Activated CD4-positive, alpha-beta T cell treated with anti-CD3 and anti-CD28 coated beads for 36 hours (primary cell): ENCODE measurements at regions not wholly inside any gene's neighbourhood (a gene's known extent, or its start where the extent isn't known, plus 50 kb on each side); places are given as distances from the start of the nearest gene placed in this dataset.

ENCODE experiments used
- ATAC-seq: fragments of 200-7000 bp; cut with Tn5 transposase; one replicate; pipeline ENCODE4 v1.10.0; 2021; ENCODE audit warnings: mild to moderate bottlenecking, moderate library complexity
- CTCF ChIA-PET: fragments of 350-600 bp; sonication (Branson Sonifier 250); formaldehyde crosslinking; loops from one replicate; lab custom pipeline; 2021; ENCODE audit warnings: antibody characterized with exemption; lab: Charles Lee
- POLR2A ChIA-PET: fragments of 350-600 bp; sonication (Branson Sonifier 250); formaldehyde crosslinking; loops from one replicate; lab custom pipeline; 2021; ENCODE audit warnings: antibody characterized with exemption, inconsistent platforms; lab: Charles Lee
- DNase-seq: peaks from one replicate; pipeline ENCODE4 v3.0.0-alpha.2; 2020
- H3K27ac Mint-ChIP-seq: one replicate; pipeline ENCODE4 v1.8.0; 2021; ENCODE audit warnings: mixed read lengths
- H3K27me3 Mint-ChIP-seq: one replicate; pipeline ENCODE4 v1.8.0; 2021; ENCODE audit warnings: mixed read lengths
- H3K36me3 Mint-ChIP-seq: one replicate; pipeline ENCODE4 v1.8.0; 2021; ENCODE audit warnings: low read depth, mixed read lengths
- H3K4me1 Mint-ChIP-seq: one replicate; pipeline ENCODE4 v1.8.0; 2021; ENCODE audit warnings: mixed read lengths
- H3K4me3 Mint-ChIP-seq: one replicate; pipeline ENCODE4 v1.8.0; 2021; ENCODE audit warnings: mild to moderate bottlenecking, moderate library complexity, mixed read lengths
- H3K9me3 Mint-ChIP-seq: one replicate; pipeline ENCODE4 v1.8.0; 2021; ENCODE audit warnings: low read depth, mixed read lengths
- intact Hi-C, 2 experiments: fragments of 100-400 bp; cut with DNase I in 1 of 2; cut with micrococcal nuclease in 1 of 2; formaldehyde crosslinking; loops; one replicate each; pipeline versions ENCODE4 v1.14.2 to v1.15.1; 2022 to 2024; cut with DNase I, micrococcal nuclease

DNA sequence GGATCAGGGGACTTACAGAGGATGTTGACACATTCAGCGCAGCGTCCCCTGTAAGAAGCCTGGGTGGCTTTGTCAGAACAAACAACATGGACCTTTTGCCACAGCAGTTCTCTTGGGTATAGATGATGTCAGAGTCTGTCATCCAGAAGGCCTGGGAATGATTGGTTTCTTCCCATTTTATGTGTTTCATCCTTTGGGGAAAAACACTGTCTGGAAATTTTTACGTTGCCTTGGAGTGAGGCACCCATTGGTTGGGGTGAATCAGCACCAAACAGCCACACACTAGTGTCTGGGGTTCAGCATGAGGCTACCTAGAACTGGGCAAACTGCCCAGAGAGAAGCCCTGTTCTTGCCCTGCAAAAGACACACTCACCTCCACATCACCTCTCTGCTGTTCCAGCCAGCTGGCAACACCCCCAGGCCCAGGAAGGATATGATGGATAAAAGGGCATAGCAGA lies 123.0 kb downstream of the FAM43A start:
- Mint-ChIP-seq H3K4me1 (no peaks in the 10 kb centered on the region), H3K27me3 (peaks cover 14% of the 10 kb centered on the region), H3K27ac (no peak overlapping the region), H3K36me3 (no peaks in the 10 kb centered on the region), H3K9me3 (no peaks in the 10 kb centered on the region), H3K4me3 (no peak overlapping the region)
- no peak for ATAC-seq
- ChIA-PET CTCF (interaction anchor here (0.9 kb wide), 1 partner anchor 126 kb away, joined by 3 read pairs; no protein-coding TSS in a partner anchor), POLR2A (no interaction called here)
- intact Hi-C loops: no loop called here
- DNase-seq: no peak

DNA sequence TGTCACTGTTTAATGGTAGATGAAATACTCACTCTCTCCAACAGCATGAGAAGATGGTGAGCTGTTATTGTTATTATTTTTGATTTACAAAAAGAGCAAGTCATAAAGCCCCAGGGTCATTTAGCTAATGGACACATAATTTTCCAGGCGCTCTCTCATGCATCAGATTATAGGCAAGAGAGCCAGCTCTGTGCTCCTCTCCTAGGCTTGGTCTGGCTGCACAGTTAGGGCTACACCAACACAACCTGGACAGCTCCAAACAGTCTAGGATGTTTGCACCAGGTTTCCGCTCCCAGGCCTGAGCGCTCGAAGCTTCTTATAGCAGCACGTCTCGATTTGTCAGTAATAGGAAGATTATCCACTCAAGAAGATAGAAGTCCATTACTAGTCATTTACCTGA lies 123.7 kb downstream of the FAM43A start:
- H3K4me1 Mint-ChIP-seq: no peaks in the 10 kb centered on the region
- no peak overlapping the region for H3K27ac Mint-ChIP-seq
- peaks cover 14% of the 10 kb centered on the region for H3K27me3 Mint-ChIP-seq
- no peaks in the 10 kb centered on the region for H3K9me3 Mint-ChIP-seq
- ChIA-PET POLR2A (no interaction called here), CTCF (interaction anchor here (0.9 kb wide), 1 partner anchor 127 kb away, joined by 3 read pairs; no protein-coding TSS in a partner anchor)
- H3K4me3 Mint-ChIP-seq: no peak overlapping the region
- intact Hi-C loops: no loop called here
- no peaks in the 10 kb centered on the region for H3K36me3 Mint-ChIP-seq
- DNase-seq (no peak), ATAC-seq (no peak)

DNA sequence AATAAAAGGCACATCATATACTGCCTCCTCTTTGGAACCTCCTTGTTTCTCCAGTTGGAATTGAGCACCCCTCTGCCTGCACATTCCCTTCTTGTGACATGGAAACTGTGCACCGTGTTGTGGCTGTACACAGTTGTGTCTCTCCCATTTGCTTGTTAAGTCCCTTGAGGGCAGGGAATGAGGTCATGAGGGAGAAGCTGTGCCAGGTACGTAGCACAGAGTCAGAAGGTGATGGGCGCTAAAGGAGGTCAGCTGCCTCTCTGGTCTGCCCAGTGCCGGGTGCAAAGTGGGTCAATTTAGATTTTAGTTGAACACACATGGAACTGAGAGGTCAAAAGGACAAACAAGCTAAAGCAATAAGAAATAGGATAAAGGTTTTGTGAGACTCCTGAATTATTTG lies 124.4 kb downstream of the FAM43A start:
- CTCF ChIA-PET: interaction anchor here (0.8 kb wide), 1 partner anchor 138 kb away, joined by 4 read pairs; the partner anchor contains the start of gene LSG1
- no peaks in the 10 kb centered on the region for H3K9me3 Mint-ChIP-seq
- ATAC-seq: no peak
- no peak for DNase-seq
- intact Hi-C loops: no loop called here
- no peak overlapping the region for H3K4me3 Mint-ChIP-seq
- POLR2A ChIA-PET: no interaction called here
- H3K36me3 Mint-ChIP-seq: no peaks in the 10 kb centered on the region
- no peak overlapping the region for H3K27ac Mint-ChIP-seq
- H3K27me3 Mint-ChIP-seq: peaks cover 12% of the 10 kb centered on the region
- H3K4me1 Mint-ChIP-seq: no peaks in the 10 kb centered on the region

DNA sequence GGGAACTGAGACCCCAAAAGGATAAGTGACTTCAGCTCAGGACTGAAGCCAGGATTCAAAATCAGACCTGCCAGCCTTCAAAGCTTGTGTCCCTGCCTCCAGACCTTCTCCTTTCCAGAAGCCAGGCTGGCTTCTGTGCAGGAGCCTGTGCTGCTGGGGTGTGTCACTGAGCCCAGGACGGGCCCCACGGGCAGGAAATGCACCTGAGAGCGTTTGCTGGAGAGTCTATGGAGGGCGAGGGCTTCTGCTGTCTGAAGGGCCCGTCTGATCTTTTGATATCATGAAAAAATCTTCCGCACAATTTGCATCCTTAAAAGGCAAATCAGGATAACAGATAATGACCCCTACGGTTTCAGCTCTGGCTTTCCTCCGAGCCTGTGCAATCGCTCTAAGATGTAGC lies 125.4 kb downstream of the FAM43A start:
- DNase-seq (no peak), ATAC-seq (no peak)
- intact Hi-C loops: no loop called here
- H3K27me3 Mint-ChIP-seq: peaks cover 8% of the 10 kb centered on the region
- H3K4me3 Mint-ChIP-seq: no peak overlapping the region
- H3K9me3 Mint-ChIP-seq: no peaks in the 10 kb centered on the region
- ChIA-PET POLR2A (no interaction called here), CTCF (interaction anchor here (0.8 kb wide), 1 partner anchor 139 kb away, joined by 4 read pairs; the partner anchor contains the start of gene LSG1)
- H3K27ac Mint-ChIP-seq: no peak overlapping the region
- H3K36me3 Mint-ChIP-seq: no peaks in the 10 kb centered on the region
- H3K4me1 Mint-ChIP-seq: no peaks in the 10 kb centered on the region

DNA sequence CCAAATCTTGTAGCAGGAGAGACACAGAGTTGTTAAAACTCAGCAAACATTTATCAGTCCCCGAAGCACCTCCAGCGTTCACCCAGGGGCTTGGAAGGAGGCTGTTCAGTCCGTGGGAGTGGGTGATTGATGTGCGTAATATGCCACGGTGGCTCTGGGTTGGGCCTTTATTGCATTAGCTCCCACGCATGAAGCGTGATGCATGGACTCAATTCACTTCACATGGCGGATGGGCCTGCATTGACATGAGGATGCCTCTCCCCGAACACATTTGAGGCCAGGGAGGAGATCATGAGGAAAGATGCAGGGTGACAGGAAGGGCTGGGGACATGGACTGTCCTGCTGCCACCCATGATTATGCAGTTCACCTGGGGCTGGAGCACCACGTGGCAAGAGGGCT lies 126.5 kb downstream of the FAM43A start:
- Mint-ChIP-seq H3K27ac (no peak overlapping the region), H3K9me3 (no peaks in the 10 kb centered on the region), H3K4me1 (no peaks in the 10 kb centered on the region), H3K36me3 (no peaks in the 10 kb centered on the region), H3K27me3 (peaks cover 4% of the 10 kb centered on the region), H3K4me3 (no peak overlapping the region)
- ChIA-PET POLR2A (no interaction called here), CTCF (no interaction called here)
- no peak for DNase-seq
- intact Hi-C loops: no loop called here
- no peak for ATAC-seq

DNA sequence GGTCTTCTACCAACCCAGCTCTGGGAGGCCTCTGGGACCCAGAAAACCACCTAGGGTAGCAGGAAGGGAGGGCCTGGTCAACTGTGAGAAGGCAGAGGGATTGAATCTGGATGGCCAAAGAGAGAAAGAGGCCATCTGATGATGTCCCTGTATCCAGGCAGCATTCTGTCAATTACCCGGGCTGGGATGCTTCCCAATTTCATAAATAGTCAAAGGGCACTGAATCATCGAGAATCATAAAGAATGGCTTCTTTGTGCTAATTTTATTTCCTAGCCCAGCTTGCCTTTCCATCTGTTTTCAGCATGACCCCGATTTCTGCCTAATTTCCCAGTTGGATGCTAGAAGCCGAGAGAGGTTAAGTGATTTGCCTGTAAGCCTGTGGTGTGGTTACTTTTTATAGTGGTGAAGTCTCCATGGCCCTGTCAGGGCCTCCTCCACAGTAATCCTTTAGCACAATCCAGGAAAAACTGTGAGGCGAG lies 129.2 kb downstream of the FAM43A start:
- ATAC-seq (no peak), DNase-seq (no peak)
- no peaks in the 10 kb centered on the region for H3K4me1 Mint-ChIP-seq
- no peaks in the 10 kb centered on the region for H3K36me3 Mint-ChIP-seq
- peaks cover 4% of the 10 kb centered on the region for H3K27me3 Mint-ChIP-seq
- H3K9me3 Mint-ChIP-seq: no peaks in the 10 kb centered on the region
- intact Hi-C loops: no loop called here
- H3K27ac Mint-ChIP-seq: no peak overlapping the region
- CTCF ChIA-PET: interaction anchor here (1.2 kb wide), 1 partner anchor 15 kb away, joined by 3 read pairs; no protein-coding TSS in a partner anchor
- no peak overlapping the region for H3K4me3 Mint-ChIP-seq
- POLR2A ChIA-PET: interaction anchor here (0.6 kb wide), 1 partner anchor 12 kb away, joined by 6 read pairs; no protein-coding TSS in a partner anchor

DNA sequence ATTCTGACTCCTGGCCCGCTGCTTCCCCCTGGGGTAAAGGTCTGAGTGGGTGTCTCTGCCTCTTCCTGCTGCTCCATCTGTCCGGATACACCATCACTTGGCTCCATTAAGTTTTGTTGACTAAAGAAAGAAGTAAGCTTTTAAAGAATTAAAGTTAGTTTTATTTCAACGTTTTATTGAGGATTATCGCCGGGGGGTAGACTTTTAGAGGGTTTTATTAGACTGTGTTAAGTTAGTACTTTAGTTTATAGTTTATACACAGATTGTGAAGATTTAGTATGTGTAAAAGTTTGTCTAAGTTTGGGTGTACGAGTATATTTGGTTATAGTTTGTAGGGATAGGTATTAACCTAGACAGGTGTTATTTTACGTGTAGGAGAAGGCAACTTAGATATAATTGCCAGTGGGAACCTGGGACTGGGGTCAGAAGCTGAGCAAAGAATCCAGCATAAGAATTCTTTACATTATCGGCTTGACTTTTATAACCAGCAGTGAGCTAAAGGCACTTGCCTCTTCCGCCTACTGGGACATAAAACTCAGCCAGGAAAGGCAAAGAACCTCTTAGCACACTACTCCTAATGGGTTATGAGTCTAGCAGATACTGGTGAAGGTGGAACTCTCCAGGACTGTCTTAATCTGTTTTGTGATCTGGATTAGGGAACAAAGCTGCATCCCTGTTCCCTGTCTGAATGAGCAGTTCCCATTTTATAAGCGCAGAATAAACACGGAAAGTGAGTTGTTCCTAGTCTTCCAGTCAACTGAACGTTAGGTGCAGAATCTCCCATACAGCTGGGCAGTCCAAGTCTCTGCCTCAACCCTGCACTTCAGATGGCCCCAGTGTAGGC lies 131.3 kb downstream of the FAM43A start:
- H3K36me3 Mint-ChIP-seq: no peaks in the 10 kb centered on the region
- no peaks in the 10 kb centered on the region for H3K9me3 Mint-ChIP-seq
- DNase-seq (no peak), ATAC-seq (no peak)
- no peaks in the 10 kb centered on the region for H3K4me1 Mint-ChIP-seq
- no peak overlapping the region for H3K4me3 Mint-ChIP-seq
- ChIA-PET CTCF (interaction anchor here (0.9 kb wide), 1 partner anchor 16 kb away, joined by 3 read pairs; no protein-coding TSS in a partner anchor), POLR2A (interaction anchor here (0.8 kb wide), 1 partner anchor 14 kb away, joined by 3 read pairs; no protein-coding TSS in a partner anchor)
- intact Hi-C loops: no loop called here
- H3K27ac Mint-ChIP-seq: no peak overlapping the region
- no peaks in the 10 kb centered on the region for H3K27me3 Mint-ChIP-seq

DNA sequence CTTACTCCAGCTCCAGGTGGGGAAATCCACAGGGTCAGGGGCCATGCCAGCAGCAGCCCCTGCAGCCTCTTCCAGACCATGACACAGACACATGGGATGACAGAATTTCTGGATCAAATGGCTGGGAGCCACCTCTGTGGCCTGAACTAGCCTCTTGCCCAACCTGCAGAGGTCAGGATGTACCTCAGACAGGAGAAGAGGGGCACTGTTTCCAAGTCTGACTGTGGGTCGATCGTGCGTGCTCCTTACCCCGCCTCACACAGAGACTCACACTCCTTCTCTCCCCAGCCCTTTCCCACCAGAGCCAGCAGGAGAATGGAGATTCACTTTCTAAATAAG lies 131.9 kb downstream of the FAM43A start:
- Mint-ChIP-seq H3K36me3 (no peaks in the 10 kb centered on the region), H3K27me3 (no peaks in the 10 kb centered on the region), H3K9me3 (no peaks in the 10 kb centered on the region), H3K27ac (no peak overlapping the region), H3K4me3 (no peak overlapping the region), H3K4me1 (no peaks in the 10 kb centered on the region)
- DNase-seq: no peak
- intact Hi-C loops: no loop called here
- ATAC-seq: no peak
- ChIA-PET CTCF (interaction anchor here (0.9 kb wide), 1 partner anchor 17 kb away, joined by 3 read pairs; no protein-coding TSS in a partner anchor), POLR2A (no interaction called here)

DNA sequence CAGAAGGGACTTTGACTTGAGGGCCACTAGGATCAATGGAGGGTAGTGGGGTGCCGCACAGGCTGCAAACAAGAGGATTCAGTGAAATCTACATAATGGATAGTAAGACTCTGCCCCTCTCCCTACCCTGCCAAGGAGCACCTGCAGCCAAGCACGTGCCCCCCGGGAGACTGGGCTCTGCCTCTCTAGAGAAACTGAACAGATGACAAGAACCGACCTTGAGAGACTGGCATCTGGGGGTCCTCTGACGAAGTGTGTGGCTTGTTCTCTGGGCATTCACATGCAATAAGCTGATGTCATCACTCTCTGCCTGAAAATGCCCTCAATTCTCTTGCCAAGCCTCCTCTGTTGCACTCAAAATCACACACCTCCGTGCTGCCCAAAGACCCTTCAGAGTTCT lies 132.3 kb downstream of the FAM43A start:
- DNase-seq: no peak
- intact Hi-C loops: no loop called here
- H3K4me3 Mint-ChIP-seq: no peak overlapping the region
- H3K9me3 Mint-ChIP-seq: no peaks in the 10 kb centered on the region
- CTCF ChIA-PET: interaction anchor here (0.7 kb wide), 1 partner anchor 34 kb away, joined by 3 read pairs; no protein-coding TSS in a partner anchor
- no peaks in the 10 kb centered on the region for H3K36me3 Mint-ChIP-seq
- no peaks in the 10 kb centered on the region for H3K4me1 Mint-ChIP-seq
- no peaks in the 10 kb centered on the region for H3K27me3 Mint-ChIP-seq
- no peak for ATAC-seq
- H3K27ac Mint-ChIP-seq: no peak overlapping the region
- POLR2A ChIA-PET: no interaction called here

DNA sequence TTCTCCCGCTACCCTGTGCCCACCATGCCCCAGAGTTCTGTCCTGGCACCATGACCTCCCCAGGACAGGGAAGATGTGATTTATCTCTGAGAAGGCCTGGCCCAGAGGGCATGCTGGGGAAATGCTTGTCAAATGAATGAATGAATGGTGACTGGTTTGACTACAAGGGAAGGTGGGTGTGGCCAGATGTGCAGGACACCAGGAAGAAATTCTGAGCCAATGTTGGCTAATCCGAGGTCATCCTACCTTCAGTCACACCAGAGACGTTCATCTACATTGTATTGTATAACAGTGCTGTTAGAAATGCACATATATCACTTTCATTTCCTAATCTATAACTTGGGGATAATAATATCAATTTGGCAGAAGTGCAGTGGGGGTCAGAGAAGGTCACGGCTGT lies 138.4 kb downstream of the FAM43A start:
- Mint-ChIP-seq H3K27ac (no peak overlapping the region), H3K4me1 (no peaks in the 10 kb centered on the region), H3K36me3 (no peaks in the 10 kb centered on the region), H3K27me3 (no peaks in the 10 kb centered on the region), H3K9me3 (no peaks in the 10 kb centered on the region), H3K4me3 (no peak overlapping the region)
- ChIA-PET POLR2A (no interaction called here), CTCF (no interaction called here)
- DNase-seq (no peak), ATAC-seq (no peak)
- intact Hi-C loops: no loop called here

DNA sequence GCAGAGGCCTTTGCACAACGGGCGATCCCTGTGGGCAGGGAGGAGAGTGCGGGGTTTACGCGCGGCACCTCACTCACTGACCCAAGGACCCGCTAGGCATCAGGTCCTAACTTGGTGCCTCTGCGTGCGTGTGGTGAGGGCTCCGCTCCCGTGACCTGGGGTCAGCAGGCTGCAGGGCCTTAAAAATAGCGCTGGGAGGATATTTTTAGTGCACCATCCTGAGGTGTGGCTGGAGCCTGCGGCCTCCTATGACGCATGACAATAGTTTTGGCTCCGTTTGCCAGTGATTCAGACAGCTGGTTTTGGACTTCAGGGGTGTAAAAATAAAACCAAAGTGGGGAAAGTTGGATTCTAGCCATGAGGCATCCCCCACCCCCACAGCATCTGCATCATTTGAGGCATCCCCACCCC lies 139.0 kb downstream of the FAM43A start:
- Mint-ChIP-seq H3K4me3 (no peak overlapping the region), H3K36me3 (no peaks in the 10 kb centered on the region), H3K27ac (no peak overlapping the region), H3K9me3 (no peaks in the 10 kb centered on the region), H3K4me1 (no peaks in the 10 kb centered on the region), H3K27me3 (no peaks in the 10 kb centered on the region)
- ChIA-PET POLR2A (no interaction called here), CTCF (no interaction called here)
- DNase-seq (no peak), ATAC-seq (no peak)
- intact Hi-C loops: no loop called here

DNA sequence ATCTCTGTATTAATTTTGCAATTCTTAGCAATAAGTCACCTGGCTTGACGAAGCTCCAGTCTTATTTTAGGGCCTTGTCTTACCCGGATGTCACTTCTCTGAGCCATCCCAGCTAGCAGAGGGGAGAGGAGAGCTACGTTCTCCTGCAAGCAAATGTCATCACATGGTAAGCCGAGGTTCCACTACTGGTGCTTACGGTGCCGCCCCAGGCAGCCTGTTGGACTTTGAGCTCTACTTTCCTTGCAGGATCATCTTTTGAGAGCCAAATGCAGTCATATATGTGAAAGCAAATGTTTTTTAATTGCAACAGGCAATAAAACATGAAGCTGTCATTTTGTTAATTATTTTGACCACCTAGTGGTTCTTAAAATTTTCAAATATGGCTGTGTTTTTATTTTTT lies 140.9 kb downstream of the FAM43A start:
- H3K4me1 Mint-ChIP-seq: no peaks in the 10 kb centered on the region
- no peaks in the 10 kb centered on the region for H3K27me3 Mint-ChIP-seq
- H3K4me3 Mint-ChIP-seq: no peak overlapping the region
- no peaks in the 10 kb centered on the region for H3K36me3 Mint-ChIP-seq
- H3K9me3 Mint-ChIP-seq: no peaks in the 10 kb centered on the region
- intact Hi-C loops: no loop called here
- CTCF ChIA-PET: interaction anchor here (0.7 kb wide), 1 partner anchor 180 kb away, joined by 4 read pairs; no protein-coding TSS in a partner anchor
- POLR2A ChIA-PET: no interaction called here
- no peak for ATAC-seq
- H3K27ac Mint-ChIP-seq: no peak overlapping the region
- DNase-seq: no peak
